ENCODE measurements at regions not wholly inside any gene's neighbourhood (a gene's known extent, or its start where the extent isn't known, plus 50 kb on each side); places are given as distances from the start of the nearest gene placed in this dataset.
A peak's percentile ranks its signal among the peaks of the same experiment; 100 is the strongest.
"Not testable (repeated sequence)": the region's sequence is repeated elsewhere in the genome, so short reads cannot be mapped to it uniquely, and the experiment has no call there.

GRCh38 chr12:20160899-20161298 is 207.4 kb upstream of the PDE3A start:
- not testable (repeated sequence) for DNase-seq

- no peak for DNase-seq
These were observed 193.7 kb upstream of the PDE3A start for GRCh38 chr12:20174528-20175175.

GRCh38 chr12:20175704-20176388 is 192.5 kb upstream of the PDE3A start:
- no peak for DNase-seq

GRCh38 chr12:20181416-20182180 is 186.7 kb upstream of the PDE3A start:
- no peak for DNase-seq

- no peak for DNase-seq
These were observed 184.8 kb upstream of the PDE3A start for GRCh38 chr12:20183563-20183962.

- no peak for DNase-seq
These were observed 183.8 kb upstream of the PDE3A start for GRCh38 chr12:20184514-20184913.

- DNase-seq = no peak
These were observed 180.9 kb upstream of the PDE3A start for GRCh38 chr12:20187456-20187855.

GRCh38 chr12:20188930-20189653 is 179.2 kb upstream of the PDE3A start:
- no peak for DNase-seq

GRCh38 chr12:20189767-20190166 is 178.6 kb upstream of the PDE3A start:
- DNase-seq = no peak

GRCh38 chr12:20194171-20194570 is 174.2 kb upstream of the PDE3A start:
- DNase-seq = no peak

GRCh38 chr12:20196767-20197166 is 171.6 kb upstream of the PDE3A start:
- no peak for DNase-seq

GRCh38 chr12:20197411-20197810 is 170.9 kb upstream of the PDE3A start:
- no peak for DNase-seq

- no peak for DNase-seq
These were observed 168.6 kb upstream of the PDE3A start for GRCh38 chr12:20199780-20200179.

- DNase-seq = no peak
These were observed 166.6 kb upstream of the PDE3A start for GRCh38 chr12:20201733-20202132.

GRCh38 chr12:20205854-20206253 is 162.5 kb upstream of the PDE3A start:
- no peak for DNase-seq

- no peak for DNase-seq
These were observed 161.9 kb upstream of the PDE3A start for GRCh38 chr12:20206410-20206809.

GRCh38 chr12:20210621-20211215 is 157.6 kb upstream of the PDE3A start:
- DNase-seq = no peak

GRCh38 chr12:20211541-20211940 is 156.8 kb upstream of the PDE3A start:
- DNase-seq = no peak

GRCh38 chr12:20211981-20212421 is 156.3 kb upstream of the PDE3A start:
- DNase-seq = no peak

- DNase-seq = peak; percentile 76
These were observed 155.4 kb upstream of the PDE3A start for GRCh38 chr12:20212658-20213555.

GRCh38 chr12:20213723-20214625 is 154.4 kb upstream of the PDE3A start:
- peak; percentile 9 for DNase-seq

All from DMS153 (cell line).